ENCODE measurements at regions not wholly inside any gene's neighbourhood (a gene's known extent, or its start where the extent isn't known, plus 50 kb on each side); places are given as distances from the start of the nearest gene placed in this dataset.
"Not testable (repeated sequence)": the region's sequence is repeated elsewhere in the genome, so short reads cannot be mapped to it uniquely, and the experiment has no call there.

DNA sequence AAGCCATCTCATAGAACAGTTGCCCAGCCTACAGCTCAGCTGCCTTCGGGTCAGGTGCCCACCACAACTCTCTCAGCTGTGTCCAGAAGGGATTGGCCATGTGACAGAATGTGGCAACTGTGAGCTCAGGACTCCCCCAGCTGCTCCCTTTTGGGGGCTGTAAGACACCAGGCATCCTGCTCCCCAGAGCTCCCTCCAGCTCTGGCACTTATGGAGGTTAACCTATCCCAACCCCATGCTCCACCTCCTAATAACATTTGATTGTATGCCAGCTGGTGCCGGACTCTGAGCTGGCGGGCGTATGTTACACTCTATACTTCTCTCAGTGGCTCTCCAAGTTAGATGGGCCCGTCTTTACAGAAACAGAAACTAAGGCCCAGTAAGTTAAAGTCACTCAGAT is 222.8 kb downstream of the FAM43A start:
- Histone ChIP-seq H3K36me3 (ENCODE audit: control insufficient read depth, insufficient read depth, low read length) (no peaks in the 10 kb centered on the region), H3K27me3 (ENCODE audit: control insufficient read depth, insufficient read depth, low read length) (peaks cover 3% of the 10 kb centered on the region), H3K4me3 (ENCODE audit: low read depth, low read length) (no peak overlapping the region)
- TF ChIP-seq, protein P1, sequence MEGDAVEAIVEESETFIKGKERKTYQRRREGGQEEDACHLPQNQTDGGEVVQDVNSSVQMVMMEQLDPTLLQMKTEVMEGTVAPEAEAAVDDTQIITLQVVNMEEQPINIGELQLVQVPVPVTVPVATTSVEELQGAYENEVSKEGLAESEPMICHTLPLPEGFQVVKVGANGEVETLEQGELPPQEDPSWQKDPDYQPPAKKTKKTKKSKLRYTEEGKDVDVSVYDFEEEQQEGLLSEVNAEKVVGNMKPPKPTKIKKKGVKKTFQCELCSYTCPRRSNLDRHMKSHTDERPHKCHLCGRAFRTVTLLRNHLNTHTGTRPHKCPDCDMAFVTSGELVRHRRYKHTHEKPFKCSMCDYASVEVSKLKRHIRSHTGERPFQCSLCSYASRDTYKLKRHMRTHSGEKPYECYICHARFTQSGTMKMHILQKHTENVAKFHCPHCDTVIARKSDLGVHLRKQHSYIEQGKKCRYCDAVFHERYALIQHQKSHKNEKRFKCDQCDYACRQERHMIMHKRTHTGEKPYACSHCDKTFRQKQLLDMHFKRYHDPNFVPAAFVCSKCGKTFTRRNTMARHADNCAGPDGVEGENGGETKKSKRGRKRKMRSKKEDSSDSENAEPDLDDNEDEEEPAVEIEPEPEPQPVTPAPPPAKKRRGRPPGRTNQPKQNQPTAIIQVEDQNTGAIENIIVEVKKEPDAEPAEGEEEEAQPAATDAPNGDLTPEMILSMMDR (IDR thresholded peaks at IDR 0.05; ENCODE audit: insufficient read depth, low read length, poor library complexity, severe bottlenecking): no peak
- DNase-seq (ENCODE audit: low read depth): no peak

DNA sequence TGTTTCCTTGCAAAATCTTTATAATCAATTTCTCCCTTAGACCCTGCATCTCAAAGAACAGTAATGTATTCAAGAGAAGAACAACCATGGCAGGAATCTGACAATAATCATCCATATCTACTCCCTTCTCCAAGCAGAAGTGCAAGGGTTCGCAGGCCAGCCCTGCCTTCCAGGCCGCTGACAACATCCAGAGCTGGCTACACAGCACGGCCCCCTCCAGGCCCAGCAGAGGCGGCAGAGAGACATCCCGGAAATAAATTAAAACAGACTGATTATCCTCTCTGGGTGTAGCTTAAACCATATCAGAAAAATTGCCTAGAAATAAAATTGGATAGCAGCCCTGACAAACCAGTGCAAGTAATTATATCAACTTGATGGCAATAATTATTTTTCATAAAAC is 223.3 kb downstream of the FAM43A start:
- Histone ChIP-seq H3K4me3 (ENCODE audit: low read depth, low read length) (no peak overlapping the region), H3K27me3 (ENCODE audit: control insufficient read depth, insufficient read depth, low read length) (peaks cover 3% of the 10 kb centered on the region), H3K36me3 (ENCODE audit: control insufficient read depth, insufficient read depth, low read length) (no peaks in the 10 kb centered on the region)
- DNase-seq (ENCODE audit: low read depth): no peak
- TF ChIP-seq, protein P1 (IDR thresholded peaks at IDR 0.05; ENCODE audit: insufficient read depth, low read length, poor library complexity, severe bottlenecking): no peak

DNA sequence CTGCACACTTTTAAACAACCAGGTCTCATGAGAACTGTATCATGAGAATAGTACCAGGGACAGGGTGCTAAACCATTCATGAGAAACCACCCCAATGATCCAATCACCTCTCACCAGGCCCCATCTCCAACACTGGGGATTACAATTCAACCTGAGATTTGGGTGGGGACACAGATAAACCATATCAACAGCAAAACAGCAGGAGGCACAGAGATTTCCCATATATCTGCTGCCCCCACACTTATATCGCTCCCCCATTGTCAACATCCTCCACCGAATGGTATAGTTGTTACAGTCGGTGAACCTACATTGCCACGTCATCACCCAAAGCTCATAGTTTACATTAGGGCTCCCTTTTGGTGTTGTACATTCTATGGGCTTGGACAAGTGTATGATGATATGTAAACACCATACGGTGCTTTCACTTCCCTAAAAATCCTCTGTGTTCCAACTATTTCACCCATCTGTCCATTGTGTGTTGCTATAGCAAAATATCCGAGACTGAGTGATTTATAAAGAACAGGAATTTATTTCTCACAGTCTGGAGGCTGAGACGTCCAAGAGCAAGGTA is 224.8 kb downstream of the FAM43A start:
- Histone ChIP-seq H3K4me3 (ENCODE audit: low read depth, low read length) (no peak overlapping the region), H3K36me3 (ENCODE audit: control insufficient read depth, insufficient read depth, low read length) (no peaks in the 10 kb centered on the region), H3K27me3 (ENCODE audit: control insufficient read depth, insufficient read depth, low read length) (peaks cover 3% of the 10 kb centered on the region)
- TF ChIP-seq, protein P1 (IDR thresholded peaks at IDR 0.05; ENCODE audit: insufficient read depth, low read length, poor library complexity, severe bottlenecking): no peak
- no peak for DNase-seq (ENCODE audit: low read depth)

DNA sequence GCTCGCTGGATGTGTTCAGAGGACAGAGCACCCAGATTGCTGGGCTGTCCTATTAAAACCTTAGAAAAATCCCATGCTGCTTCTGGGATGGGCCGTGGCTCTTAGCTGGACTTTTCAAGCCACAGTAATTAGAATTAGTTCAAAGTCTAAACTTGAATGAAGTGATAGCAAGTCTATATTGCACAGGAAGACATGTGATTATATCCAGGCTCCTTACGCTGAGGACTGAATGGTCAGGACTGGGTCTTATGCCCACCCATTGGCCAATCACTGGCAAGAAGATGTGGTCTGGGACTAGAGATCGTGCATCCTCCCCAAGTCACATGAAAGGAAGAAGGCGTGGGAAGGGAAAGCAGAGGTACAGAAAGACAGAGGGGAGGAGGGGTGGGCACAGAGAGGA is 227.6 kb downstream of the FAM43A start:
- TF ChIP-seq, protein P1 (IDR thresholded peaks at IDR 0.05; ENCODE audit: insufficient read depth, low read length, poor library complexity, severe bottlenecking): no peak
- no peak overlapping the region for H3K4me3 ChIP-seq (ENCODE audit: low read depth, low read length)
- DNase-seq (ENCODE audit: low read depth): no peak

DNA sequence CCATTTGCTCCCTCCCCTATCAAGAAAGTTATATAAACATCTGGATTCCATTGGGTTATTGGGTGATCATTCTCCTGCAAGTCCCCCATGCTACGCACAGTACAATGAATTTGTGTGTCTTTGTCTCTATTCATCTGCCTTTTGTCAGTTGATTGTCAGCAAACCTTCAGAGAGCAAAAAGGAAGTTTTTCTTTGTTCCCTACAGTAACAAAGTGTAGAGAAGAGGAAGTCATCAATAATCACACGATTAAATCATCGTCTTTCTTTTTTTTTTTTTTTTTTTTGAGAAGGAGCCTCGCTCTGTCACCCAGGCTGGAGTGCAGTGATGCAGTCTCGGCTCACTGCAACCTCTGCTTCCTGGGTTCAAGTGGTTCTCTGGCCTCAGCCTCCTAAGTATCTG is 239.2 kb downstream of the FAM43A start:
- DNase-seq (ENCODE audit: low read depth); H3K4me3 ChIP-seq (ENCODE audit: low read depth, low read length); H3K27me3 ChIP-seq (ENCODE audit: control insufficient read depth, insufficient read depth, low read length); H3K36me3 ChIP-seq (ENCODE audit: control insufficient read depth, insufficient read depth, low read length): not testable (repeated sequence)

More for the DNA sequence above, 227.6 kb downstream of the FAM43A start:
- Histone ChIP-seq H3K27me3 (ENCODE audit: control insufficient read depth, insufficient read depth, low read length) (peaks cover 3% of the 10 kb centered on the region), H3K36me3 (ENCODE audit: control insufficient read depth, insufficient read depth, low read length) (no peaks in the 10 kb centered on the region)

DNA sequence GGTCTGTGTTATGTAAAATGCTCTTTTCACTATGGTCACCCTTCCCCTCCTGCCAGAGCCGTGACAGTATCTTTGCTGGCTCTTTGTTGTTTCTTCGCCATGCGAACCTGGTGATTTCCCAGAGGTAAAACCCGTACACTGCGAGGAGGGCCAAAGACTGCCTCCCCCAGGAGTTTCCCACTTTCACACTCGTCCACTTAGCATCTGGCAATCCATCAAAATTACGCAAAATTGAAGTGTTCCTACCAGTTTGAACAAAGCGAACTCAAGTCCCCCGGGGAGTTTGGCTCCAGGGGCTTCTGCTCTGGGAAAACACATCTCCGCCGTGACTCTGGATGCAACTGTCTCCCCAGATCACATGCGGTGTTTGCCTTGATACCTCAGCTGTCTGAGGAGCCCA is 239.9 kb downstream of the FAM43A start:
- H3K27me3 ChIP-seq (ENCODE audit: control insufficient read depth, insufficient read depth, low read length): no peaks in the 10 kb centered on the region
- DNase-seq (ENCODE audit: low read depth): no peak
- no peaks in the 10 kb centered on the region for H3K36me3 ChIP-seq (ENCODE audit: control insufficient read depth, insufficient read depth, low read length)
- no peak overlapping the region for H3K4me3 ChIP-seq (ENCODE audit: low read depth, low read length)
- TF ChIP-seq, protein P1 (IDR thresholded peaks at IDR 0.05; ENCODE audit: insufficient read depth, low read length, poor library complexity, severe bottlenecking): no peak
